ENCODE measurements at regions not wholly inside any gene's neighbourhood (a gene's known extent, or its start where the extent isn't known, plus 50 kb on each side); places are given as distances from the start of the nearest gene placed in this dataset.
"Not testable (repeated sequence)": the region's sequence is repeated elsewhere in the genome, so short reads cannot be mapped to it uniquely, and the experiment has no call there.

DNA sequence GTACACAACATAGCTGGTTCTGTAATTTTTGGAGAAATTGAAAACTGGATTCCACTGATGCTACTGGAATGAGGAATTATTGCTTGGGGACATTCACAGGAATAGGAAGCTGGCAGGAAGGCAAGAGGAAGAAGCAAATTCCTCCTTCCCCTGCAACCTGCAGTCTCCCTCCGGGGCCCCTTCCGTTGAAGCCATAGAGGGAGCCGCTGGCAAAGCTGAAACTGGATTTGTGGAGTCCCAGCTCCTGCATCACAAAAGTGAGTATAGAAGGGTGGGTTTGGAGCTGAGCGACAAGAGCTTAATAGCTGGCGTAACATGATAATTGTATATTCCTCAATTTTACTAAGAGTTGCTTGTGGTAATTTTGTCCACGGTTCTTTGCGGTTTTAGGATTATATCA, 190.8 kb downstream of the ADRA2A start:
- DNase-seq (ENCODE audit: low read depth) = no peak

DNA sequence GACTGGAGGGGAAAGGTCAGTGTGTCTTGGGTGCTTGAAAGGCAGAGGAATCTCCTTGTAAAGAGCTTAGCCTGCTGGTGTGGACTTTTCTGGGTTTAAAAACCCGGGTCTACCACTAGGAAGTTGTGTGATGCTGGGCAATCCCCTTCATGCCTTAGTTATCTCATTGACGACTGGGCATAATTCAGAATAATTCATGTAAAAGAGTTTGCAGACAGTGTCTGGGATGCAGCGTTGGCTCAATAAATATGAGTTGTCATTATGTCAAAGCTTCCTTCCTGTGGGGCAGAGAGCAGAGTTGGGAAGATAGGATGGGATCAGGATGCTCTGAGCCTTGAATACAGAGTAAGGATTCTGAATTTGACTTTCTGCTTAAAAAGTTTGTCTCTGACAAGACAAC, 196.4 kb downstream of the ADRA2A start:
- DNase-seq (ENCODE audit: low read depth) = no peak

- no peak for DNase-seq (ENCODE audit: low read depth)
Measured at GRCh38 chr10:111273635-111274034, 196.8 kb downstream of the ADRA2A start.

- DNase-seq (ENCODE audit: low read depth) = no peak
Measured at GRCh38 chr10:111275091-111275490, 198.3 kb downstream of the ADRA2A start.

GRCh38 chr10:111277661-111278060, 200.8 kb downstream of the ADRA2A start:
- DNase-seq (ENCODE audit: low read depth) = no peak

DNA sequence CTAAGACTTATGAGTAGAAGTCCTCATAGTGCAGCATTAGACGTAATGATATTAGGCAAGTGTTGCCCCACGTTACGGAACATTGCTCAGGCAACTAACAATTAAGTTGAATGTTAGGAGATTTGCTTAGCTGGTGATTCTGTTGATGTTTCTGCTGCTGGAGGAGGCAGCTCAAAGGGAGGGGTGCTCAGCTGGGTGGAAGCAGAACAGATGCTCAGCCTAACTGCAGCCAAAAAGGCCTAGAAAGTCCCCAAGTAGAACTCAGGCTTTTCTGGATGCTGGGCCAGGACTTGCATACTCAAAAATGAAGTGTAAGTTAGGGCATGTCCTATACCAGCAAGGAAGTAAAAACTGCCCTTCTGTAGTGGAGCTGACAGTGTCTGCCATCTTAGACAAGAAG, 201.4 kb downstream of the ADRA2A start:
- DNase-seq (ENCODE audit: low read depth) = no peak

- DNase-seq (ENCODE audit: low read depth) = no peak
Measured at GRCh38 chr10:111281516-111281915, 204.7 kb downstream of the ADRA2A start.

GRCh38 chr10:111289461-111289860, 212.6 kb downstream of the ADRA2A start:
- no peak for DNase-seq (ENCODE audit: low read depth)

DNA sequence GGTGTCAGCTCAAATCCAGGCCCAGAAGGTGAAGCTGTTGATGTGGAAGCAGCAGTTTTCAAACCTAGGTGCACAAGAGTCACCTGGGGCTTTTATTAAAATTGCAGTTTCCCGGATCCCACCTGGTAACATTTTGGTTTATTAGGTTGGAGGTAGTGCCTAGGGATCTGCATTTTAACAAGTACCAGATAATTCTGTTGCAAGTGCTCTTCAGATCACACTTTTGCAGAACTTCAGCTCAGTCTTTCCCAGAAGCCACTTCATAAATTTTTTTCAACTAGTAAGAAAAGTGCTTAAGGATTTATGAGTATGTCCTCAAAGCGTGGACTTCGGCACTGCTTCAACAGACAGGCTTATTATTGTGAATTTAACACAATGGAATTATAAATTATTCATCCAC, 213.8 kb downstream of the ADRA2A start:
- DNase-seq (ENCODE audit: low read depth) = no peak

GRCh38 chr10:111295788-111296187, 219.0 kb downstream of the ADRA2A start:
- no peak for DNase-seq (ENCODE audit: low read depth)

DNA sequence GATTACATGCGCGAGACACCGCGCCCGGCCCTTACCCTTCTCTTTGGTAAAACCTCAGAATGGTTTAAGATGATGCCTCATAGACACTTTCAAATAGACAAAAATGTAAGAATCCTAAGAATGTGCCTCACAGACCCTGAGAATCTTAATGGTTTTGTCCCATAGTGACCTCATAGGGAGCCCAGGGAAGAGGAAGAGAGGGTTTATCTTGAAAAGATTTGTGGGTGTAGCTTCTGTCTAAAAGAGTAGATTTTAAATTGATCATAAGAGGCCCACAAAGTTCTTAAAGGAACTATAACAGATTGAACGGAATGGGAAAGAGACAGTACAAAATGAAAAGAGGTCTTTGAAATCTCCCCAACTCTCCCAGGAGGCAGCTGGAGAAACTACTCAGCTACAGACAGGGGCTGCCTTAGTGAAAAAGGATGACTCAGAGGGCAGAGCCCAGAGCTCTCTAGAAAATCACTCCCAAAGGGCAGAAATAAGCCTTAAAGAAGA, 220.6 kb downstream of the ADRA2A start:
- no peak for DNase-seq (ENCODE audit: low read depth)

DNA sequence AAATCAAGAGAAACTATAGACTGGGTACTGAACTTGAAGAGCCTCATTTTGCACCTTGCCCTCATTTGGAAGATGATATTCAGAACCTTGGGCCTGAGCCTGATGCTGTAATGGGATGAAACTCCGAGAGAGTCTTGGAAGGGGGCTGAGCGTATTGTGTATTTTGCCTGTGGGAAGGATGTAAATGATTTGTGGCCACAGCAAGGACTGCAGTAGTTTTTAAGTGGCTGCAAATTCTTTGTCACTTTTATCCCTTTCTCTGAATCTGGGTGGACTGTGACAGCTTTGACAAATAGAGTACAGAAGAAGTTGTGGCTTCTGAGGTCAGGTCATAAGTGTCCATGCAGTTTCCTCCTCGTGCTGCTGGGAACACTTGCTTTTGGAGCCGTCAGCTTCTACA, 221.2 kb downstream of the ADRA2A start:
- no peak for DNase-seq (ENCODE audit: low read depth)

DNA sequence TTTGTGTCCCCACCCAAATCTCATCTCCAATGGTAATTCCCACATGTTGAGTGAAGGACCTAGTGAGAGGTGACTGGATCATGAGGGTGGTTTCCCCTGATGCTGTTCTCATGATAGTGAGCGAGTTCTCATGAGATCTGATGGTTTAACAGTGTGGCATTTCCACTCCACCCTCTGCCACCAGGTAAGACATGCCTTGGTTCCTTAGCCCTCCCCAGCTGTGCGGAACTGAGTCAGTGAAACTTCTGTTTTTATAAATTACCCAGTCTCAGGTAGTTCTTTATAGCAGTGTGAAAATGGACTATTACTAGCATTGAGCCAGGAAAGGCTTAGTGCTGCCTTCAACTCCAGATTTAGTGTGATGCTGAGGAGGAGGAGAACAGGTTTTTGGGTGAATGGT, 222.2 kb downstream of the ADRA2A start:
- no peak for DNase-seq (ENCODE audit: low read depth)

- no peak for DNase-seq (ENCODE audit: low read depth)
Measured at GRCh38 chr10:111303887-111304286, 227.1 kb downstream of the ADRA2A start.

GRCh38 chr10:111316722-111317212, 239.9 kb downstream of the ADRA2A start:
- DNase-seq (ENCODE audit: low read depth) = no peak

DNA sequence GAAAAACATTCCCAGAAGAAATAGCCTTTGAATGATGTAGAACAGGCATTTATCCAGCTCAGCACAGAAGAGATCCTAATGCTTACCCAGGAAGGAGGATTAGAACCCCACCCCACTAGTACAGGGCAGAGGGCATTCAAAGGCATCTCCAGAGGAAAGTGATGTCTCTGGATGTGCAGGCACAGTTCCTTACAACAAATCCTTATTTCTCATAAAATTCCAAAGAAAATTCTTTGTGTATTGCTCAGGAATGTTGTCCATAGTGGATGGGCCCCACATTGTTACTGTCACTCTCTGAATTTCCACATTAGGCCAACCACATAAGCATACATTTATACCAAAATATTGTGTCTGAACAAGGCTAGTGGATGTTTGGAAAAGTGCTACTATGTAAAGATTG, 243.0 kb downstream of the ADRA2A start:
- DNase-seq (ENCODE audit: low read depth) = no peak

- DNase-seq (ENCODE audit: low read depth) = no peak
Measured at GRCh38 chr10:111323389-111323966, 246.6 kb downstream of the ADRA2A start.

GRCh38 chr10:111332174-111332573, 255.3 kb downstream of the ADRA2A start:
- DNase-seq (ENCODE audit: low read depth) = not testable (repeated sequence)

- no peak for DNase-seq (ENCODE audit: low read depth)
Measured at GRCh38 chr10:111335826-111336225, 259.0 kb downstream of the ADRA2A start.

GRCh38 chr10:111338035-111338434, 261.2 kb downstream of the ADRA2A start:
- no peak for DNase-seq (ENCODE audit: low read depth)

- DNase-seq (ENCODE audit: low read depth) = no peak
Measured at GRCh38 chr10:111338805-111339204, 262.0 kb downstream of the ADRA2A start.

DNA sequence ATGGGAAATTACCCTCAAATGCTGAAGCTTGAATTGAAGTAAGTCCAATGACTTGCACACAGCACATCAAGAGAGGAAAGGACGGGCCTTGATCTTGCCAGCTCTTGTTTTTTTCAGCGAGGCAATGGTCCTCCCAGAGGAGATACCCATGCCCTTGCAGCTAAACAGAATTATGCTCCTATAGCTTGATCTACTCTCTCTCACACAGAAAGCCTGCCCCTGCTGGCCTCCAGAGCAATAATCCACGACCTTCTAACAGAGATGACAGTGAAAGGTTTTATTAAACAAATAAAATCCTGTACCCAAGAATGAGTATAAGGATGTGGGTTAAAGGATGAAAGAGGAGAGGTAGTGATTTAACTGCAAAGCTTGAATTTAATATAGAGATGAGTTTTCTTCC, 268.0 kb downstream of the ADRA2A start:
- DNase-seq (ENCODE audit: low read depth) = no peak

GRCh38 chr10:111347386-111348013, 270.7 kb downstream of the ADRA2A start:
- no peak for DNase-seq (ENCODE audit: low read depth)

- DNase-seq (ENCODE audit: low read depth) = no peak
Measured at GRCh38 chr10:111348076-111348475, 271.2 kb downstream of the ADRA2A start.
